GM10266 (cell line): ENCODE measurements at regions not wholly inside any gene's neighbourhood (a gene's known extent, or its start where the extent isn't known, plus 50 kb on each side); places are given as distances from the start of the nearest gene placed in this dataset.

Experiments used
- DNase-seq: peaks from one replicate; pipeline ENCODE4 v3.0.0; 2012; ENCODE audit errors: extremely low spot score
- CTCF ChIP-seq: IDR thresholded peaks from 2 replicates; pipeline ENCODE4 v1.5.1; 2012; ENCODE audit warnings: mild to moderate bottlenecking, low read depth; ENCODE audit not compliant: control insufficient read depth, insufficient read depth; ENCODE audit errors: missing control alignments

- no peak for DNase-seq
- no peak for TF ChIP-seq CTCF
Observed at GRCh38 chr1:18541046-18541795, 60.5 kb downstream of the KLHDC7A start.

- no peak for TF ChIP-seq CTCF
- DNase-seq: no peak
Observed at GRCh38 chr1:18542351-18542750, 61.6 kb downstream of the KLHDC7A start.

DNA sequence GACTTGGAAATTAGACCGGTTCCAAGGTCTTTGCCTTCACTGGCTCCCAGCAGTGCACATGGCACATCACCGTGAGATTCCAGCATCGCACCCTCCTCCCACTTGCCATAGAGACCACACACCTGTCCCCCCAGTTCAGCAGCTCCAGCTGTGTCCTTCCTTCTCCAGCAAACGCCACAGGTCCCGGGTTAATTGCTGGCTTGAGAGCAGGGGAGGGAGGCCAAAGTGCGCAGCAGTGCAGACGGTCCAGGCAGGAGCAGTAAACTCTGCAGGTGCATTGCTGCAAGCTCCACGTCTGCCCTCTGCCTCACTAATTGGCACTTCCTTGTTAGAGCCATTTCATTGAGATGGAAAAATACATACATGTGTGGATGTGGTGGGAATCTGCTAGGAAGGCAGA, 65.3 kb downstream of the KLHDC7A start:
- DNase-seq: no peak
- no peak for TF ChIP-seq CTCF

DNA sequence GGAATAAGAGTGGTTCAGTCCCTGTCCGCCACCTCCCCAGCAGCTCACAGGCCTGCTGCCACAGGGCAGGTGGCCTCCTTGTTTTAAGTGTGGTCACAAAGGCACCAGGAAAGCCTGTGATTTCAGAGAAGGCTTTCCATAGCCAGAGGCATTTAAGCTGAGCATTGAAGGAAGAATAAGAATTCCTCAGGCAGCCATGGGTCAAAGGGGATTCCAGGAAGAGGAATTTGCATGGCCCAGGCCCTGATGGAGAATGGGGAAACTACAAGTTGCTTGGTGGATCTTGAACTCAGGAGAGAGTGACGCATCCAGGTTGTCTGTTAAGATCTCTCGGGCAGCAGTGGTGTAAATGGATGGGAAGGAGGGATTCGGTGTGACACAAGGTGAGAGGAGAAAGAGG, 66.7 kb downstream of the KLHDC7A start:
- TF ChIP-seq CTCF: no peak
- DNase-seq: no peak

- DNase-seq: no peak
- TF ChIP-seq CTCF: no peak
Observed at GRCh38 chr1:18548643-18549042, 67.9 kb downstream of the KLHDC7A start.

GRCh38 chr1:18549106-18549505, 68.4 kb downstream of the KLHDC7A start:
- TF ChIP-seq CTCF: no peak

GRCh38 chr1:18549906-18550305, 69.2 kb downstream of the KLHDC7A start:
- DNase-seq: no peak
- no peak for TF ChIP-seq CTCF

More at GRCh38 chr1:18549106-18549505, 68.4 kb downstream of the KLHDC7A start:
- DNase-seq: no peak
